GM12873 (cell line): ENCODE measurements at regions not wholly inside any gene's neighbourhood (a gene's known extent, or its start where the extent isn't known, plus 50 kb on each side); places are given as distances from the start of the nearest gene placed in this dataset.

ENCODE experiments used
- CTCF ChIP-seq: IDR thresholded peaks from 2 replicates; pipeline ENCODE4 v1.5.1; 2012; ENCODE audit warnings: low read depth, mild to moderate bottlenecking, moderate library complexity, low read length, control low read depth; ENCODE audit not compliant: insufficient read depth; ENCODE audit errors: missing control alignments

DNA sequence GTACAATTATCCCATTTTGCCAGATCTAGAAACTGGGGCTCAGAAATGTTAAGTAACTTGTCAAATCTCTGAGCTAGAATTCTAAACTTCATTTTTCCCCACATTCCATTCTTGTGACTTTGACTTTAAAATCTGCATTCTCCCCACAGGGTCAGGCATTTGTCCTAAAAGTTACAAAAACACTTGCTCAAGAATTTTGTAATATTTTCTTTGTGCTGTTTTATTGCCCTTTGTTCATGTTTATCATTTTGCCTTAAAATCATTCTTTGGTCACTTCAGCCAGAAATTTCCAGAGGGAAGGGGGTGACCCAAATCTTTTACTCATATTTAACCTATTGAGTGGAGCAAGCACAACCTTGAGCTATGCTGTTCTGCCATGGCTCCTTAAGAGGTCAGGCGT, 120.1 kb upstream of the CCL21 start:
- no peak for TF ChIP-seq CTCF

GRCh38 chr9:34826999-34827538, 117.1 kb upstream of the CCL21 start:
- TF ChIP-seq CTCF = no peak

DNA sequence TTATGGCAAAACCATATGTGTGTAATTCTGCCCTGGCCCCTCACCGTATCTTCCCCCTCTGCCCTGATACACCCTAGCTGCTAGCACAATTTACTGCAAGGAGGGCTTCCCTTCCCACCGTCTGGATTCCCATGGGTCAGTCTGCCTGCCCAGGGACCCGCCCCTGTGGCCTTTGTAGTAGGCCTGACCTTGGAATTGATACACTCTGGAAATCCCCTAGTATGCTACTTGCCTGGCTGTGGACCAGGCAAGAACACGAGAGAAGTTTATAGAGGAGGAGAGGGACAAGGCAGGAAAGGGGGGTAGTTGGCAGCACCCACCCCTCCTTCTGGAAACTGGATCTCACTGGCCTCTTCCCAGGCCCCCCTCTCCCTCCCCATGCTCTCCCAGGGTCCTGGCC, 115.8 kb upstream of the CCL21 start:
- no peak for TF ChIP-seq CTCF

- no peak for TF ChIP-seq CTCF
Observed at GRCh38 chr9:34823778-34824177, 113.8 kb upstream of the CCL21 start.

DNA sequence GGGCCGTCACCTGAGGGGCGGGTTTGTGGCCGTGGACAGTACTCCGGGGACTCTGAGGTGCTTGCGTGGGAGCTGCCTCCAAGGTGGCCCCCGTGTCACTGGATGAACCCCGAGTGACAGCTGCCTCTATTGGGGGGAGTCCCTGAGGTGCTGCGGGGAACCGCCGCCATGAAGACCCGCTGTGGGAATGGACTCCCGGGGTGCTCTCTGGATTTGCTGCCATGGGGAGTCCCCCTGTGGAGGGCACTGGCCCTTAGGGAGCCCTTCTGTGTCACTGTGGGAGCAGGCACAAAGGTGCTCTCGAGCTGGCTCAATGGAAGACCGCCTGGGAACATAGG, 100.2 kb upstream of the CCL21 start:
- TF ChIP-seq CTCF = no peak

DNA sequence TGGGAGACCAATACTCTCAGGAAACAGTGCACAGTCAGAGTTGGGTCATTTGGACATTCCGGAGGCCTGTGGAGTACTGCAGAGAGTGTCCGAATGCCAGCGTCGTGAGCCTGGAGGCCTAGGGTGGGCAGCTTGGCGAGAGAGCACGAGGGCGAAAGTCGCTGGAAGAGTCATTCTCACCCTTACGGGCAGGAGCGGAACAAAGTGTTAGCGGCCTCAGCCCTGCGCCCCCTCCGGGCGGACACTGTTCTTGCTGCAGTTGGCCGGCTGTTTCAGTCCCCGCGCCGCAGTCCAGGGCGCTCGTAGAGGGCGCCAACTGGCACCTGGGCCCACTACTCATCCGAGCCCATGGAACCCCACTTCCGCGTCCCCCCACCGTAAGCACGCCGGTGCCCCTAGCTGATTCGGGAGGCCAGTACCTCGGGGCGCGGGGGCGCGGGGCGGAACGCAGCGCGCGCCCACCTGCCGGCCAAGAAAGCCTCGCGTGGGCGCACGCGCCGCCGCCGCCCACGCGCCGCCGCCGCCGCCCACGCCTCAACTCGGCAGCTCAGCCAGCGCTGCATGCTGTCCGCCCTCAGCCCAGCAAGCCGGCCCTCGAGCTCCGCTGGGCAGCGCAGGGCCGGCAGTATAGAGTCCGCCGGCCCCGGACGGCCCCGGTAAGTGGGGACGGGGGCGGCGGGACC, 99.7 kb upstream of the CCL21 start:
- peak; percentile 34 for TF ChIP-seq CTCF

DNA sequence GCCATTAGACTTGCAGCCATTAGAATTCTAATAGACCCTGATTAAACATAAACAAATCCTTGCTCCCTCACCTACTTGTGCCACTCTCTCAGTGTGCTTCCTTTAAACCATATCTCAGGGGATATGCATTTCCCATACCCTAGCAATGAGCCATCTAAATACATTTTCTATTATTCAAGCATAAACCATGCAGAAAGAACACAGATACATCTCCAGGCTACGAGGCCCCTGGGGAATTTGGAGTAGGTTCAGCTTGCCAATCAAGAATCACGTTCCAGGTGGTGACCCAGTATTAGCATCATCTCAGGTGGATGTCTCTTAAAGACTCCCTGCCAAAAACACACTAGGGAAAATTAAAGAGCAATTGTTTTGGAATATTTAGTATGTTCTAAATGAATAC, 93.0 kb upstream of the CCL21 start:
- no peak for TF ChIP-seq CTCF
